Spleen (tissue), 11 donors: ENCODE measurements at regions not wholly inside any gene's neighbourhood (a gene's known extent, or its start where the extent isn't known, plus 50 kb on each side); places are given as distances from the start of the nearest gene placed in this dataset.

ENCODE experiments used
- DNase-seq: peaks from one replicate; pipeline ENCODE4 v3.0.0-alpha.2; 2020
- H3K27ac ChIP-seq, 8 donors: fragments of 200-600 bp; sonication (generic) in 7 of 8; 1 replicate in 4 of 8; 2 replicates in 4 of 8; pipeline versions ENCODE4 v1.5.0 to v1.8.0; 2016 to 2021; ENCODE audit warnings: inconsistent platforms in 4 of 8, mild to moderate bottlenecking in 4 of 8, moderate library complexity in 1 of 8
- H3K27me3 ChIP-seq, 7 donors: fragments of 200-600 bp; sonication (generic) in 6 of 7; replicated peaks in 1 of 7; 1 replicate in 4 of 7; 2 replicates in 3 of 7; pipeline versions ENCODE4 v1.5.0 to v1.8.0; 2016 to 2021; ENCODE audit warnings: inconsistent platforms in 3 of 7, mild to moderate bottlenecking in 1 of 7
- H3K36me3 ChIP-seq, 6 donors: fragments of 200-600 bp; sonication (generic) in 5 of 6; 1 replicate in 4 of 6; 2 replicates in 2 of 6; pipeline versions ENCODE4 v1.5.0 to v1.8.0; 2016 to 2021; ENCODE audit warnings: inconsistent platforms in 2 of 6
- H3K4me1 ChIP-seq, 6 donors: fragments of 200-600 bp; sonication (generic) in 5 of 6; 1 replicate in 3 of 6; 2 replicates in 3 of 6; pipeline versions ENCODE4 v1.5.0 to v1.8.0; 2016 to 2021; ENCODE audit warnings: inconsistent platforms in 3 of 6
- H3K4me3 ChIP-seq, 8 donors: fragments of 200-600 bp; sonication (generic) in 7 of 8; 1 replicate in 4 of 8; 2 replicates in 4 of 8; pipeline versions ENCODE4 v1.5.0 to v1.8.0; 2016 to 2021; ENCODE audit warnings: inconsistent platforms in 4 of 8, mild to moderate bottlenecking in 4 of 8, moderate library complexity in 2 of 8
- H3K9me3 ChIP-seq, 8 donors: fragments of 200-600 bp; sonication (generic) in 7 of 8; 1 replicate in 4 of 8; 2 replicates in 4 of 8; pipeline versions ENCODE4 v1.5.0 to v1.8.0; 2016 to 2021; ENCODE audit warnings: inconsistent platforms in 4 of 8
- CTCF ChIP-seq, 11 experiments: fragments of 200-600 bp in 7 of 11; fragments of 450-650 bp in 4 of 11; sonication (generic) in 4 of 11; IDR thresholded peaks in 8 of 11; conservative IDR thresholded peaks in 3 of 11; 1 replicate in 7 of 11; 2 replicates in 4 of 11; pipeline versions ENCODE4 v1.4.0 to v1.8.0; 2016 to 2021; ENCODE audit warnings: antibody characterized with exemption in 11 of 11, inconsistent platforms in 4 of 11, mild to moderate bottlenecking in 1 of 11
- POLR2A ChIP-seq, 3 donors: fragments of 450-650 bp; IDR thresholded peaks; one replicate each; pipeline ENCODE4 v1.5.1; 2017; ENCODE audit warnings: antibody characterized with exemption in 3 of 3, mild to moderate bottlenecking in 1 of 3
- POLR2AphosphoS5 ChIP-seq, 3 donors: sonication (generic); formaldehyde crosslinking; IDR thresholded peaks; one replicate each; pipeline ENCODE4 v1.5.1; 2017; ENCODE audit warnings: antibody characterized with exemption in 3 of 3
- WGBS, 5 donors: extraction: QIAGEN DNeasy Blood & Tissue Kit in 3 of 5; methylation state at CpG; one replicate each; pipeline versions ENCODE4 v1.1.5 to v1.1.7; 2013 to 2018; 5-methylcytosine and 5-hydroxymethylcytosine counted together
- intact Hi-C: fragments of 100-400 bp; cut with DNase I; formaldehyde crosslinking; loops from one replicate; pipeline ENCODE4 v1.15.0; 2023; ENCODE audit warnings: low total_unique reads
- donor health status: healthy with polysubstance abuse.
- donor health status: DM: no; HTN: no; CAD: no; lungs with moderate emphysema.
- donor health status: DM: no; HTN: no; CAD: no.
- donor health status: Bipolar disorder and iron deficiency.
- donor health status: healthy.
- donor health status: DM: no; HTN: no; CAD: no.
- donor health status: DM: yes; HTN: yes; CAD: no.

- 60 to 70% (median 64%) methylated on average over 13 of the region's 13 CpGs for WGBS, 5 donors
- DNase-seq: peak; percentile 83
- no peaks in the 10 kb centered on the region for H3K36me3 ChIP-seq
- peaks cover 0 to 30% (median 19%) of the 10 kb centered on the region in 8 donors for H3K9me3 ChIP-seq
- no peak for TF ChIP-seq POLR2A (IDR thresholded peaks at IDR 0.05)
- TF ChIP-seq CTCF (IDR thresholded peaks at IDR 0.05 in 8 of 11, conservative IDR thresholded peaks at IDR 0.05 in 3 of 11): no peak
- peak in 2 of 3 donors; percentile 48 to 68 for TF ChIP-seq POLR2AphosphoS5 (IDR thresholded peaks at IDR 0.05)
- peaks cover 0 to 23% (median 6%) of the 10 kb centered on the region in 6 donors for H3K4me1 ChIP-seq
- H3K27ac ChIP-seq: peak overlapping the region; percentile 15 to 77 (median 63)
- no peak overlapping the region for H3K4me3 ChIP-seq
- intact Hi-C loops: no loop called here
- H3K27me3 ChIP-seq: no peaks in the 10 kb centered on the region
These were observed 208.6 kb downstream of the DCDC2C start for GRCh38 chr2:3911882-3912455.

GRCh38 chr2:3913166-3913565, 209.8 kb downstream of the DCDC2C start:
- peak in 1 of 3 donors; percentile 50 for TF ChIP-seq POLR2AphosphoS5 (IDR thresholded peaks at IDR 0.05)
- TF ChIP-seq CTCF (IDR thresholded peaks at IDR 0.05 in 8 of 11, conservative IDR thresholded peaks at IDR 0.05 in 3 of 11): no peak
- WGBS, 5 donors: 49 to 57% (median 50%) methylated on average over 12 of the region's 12 CpGs
- Histone ChIP-seq H3K4me1 (peaks cover 0 to 23% (median 6%) of the 10 kb centered on the region in 6 donors), H3K4me3 (no peak overlapping the region), H3K36me3 (no peaks in the 10 kb centered on the region), H3K9me3 (peaks cover 0 to 20% (median 12%) of the 10 kb centered on the region in 8 donors), H3K27me3 (no peaks in the 10 kb centered on the region), H3K27ac (peak overlapping the region; percentile 15 to 77 (median 63))
- intact Hi-C loops: no loop called here
- no peak for DNase-seq

- Histone ChIP-seq H3K4me1 (peaks cover 0 to 23% (median 6%) of the 10 kb centered on the region in 6 donors), H3K27me3 (no peaks in the 10 kb centered on the region), H3K36me3 (no peaks in the 10 kb centered on the region), H3K9me3 (peaks cover 0 to 10% (median 2%) of the 10 kb centered on the region in 8 donors), H3K4me3 (no peak overlapping the region), H3K27ac (peak overlapping the region in 7 of 8 donors; percentile 13 to 77 (median 66))
- no peak for DNase-seq
- TF ChIP-seq CTCF (IDR thresholded peaks at IDR 0.05 in 8 of 11, conservative IDR thresholded peaks at IDR 0.05 in 3 of 11) (no peak), POLR2A (IDR thresholded peaks at IDR 0.05) (no peak), POLR2AphosphoS5 (IDR thresholded peaks at IDR 0.05) (no peak)
- WGBS, 5 donors: 33 to 43% (median 41%) methylated on average over 3 of the region's 3 CpGs
- intact Hi-C loops: no loop called here
These were observed 210.9 kb downstream of the DCDC2C start for GRCh38 chr2:3914241-3914640.

GRCh38 chr2:3927031-3927430, 223.7 kb downstream of the DCDC2C start:
- TF ChIP-seq POLR2AphosphoS5 (IDR thresholded peaks at IDR 0.05) (no peak), POLR2A (IDR thresholded peaks at IDR 0.05) (no peak), CTCF (IDR thresholded peaks at IDR 0.05 in 8 of 11, conservative IDR thresholded peaks at IDR 0.05 in 3 of 11) (no peak)
- peaks cover 0 to 11% (median 3%) of the 10 kb centered on the region in 8 donors for H3K9me3 ChIP-seq
- H3K27ac ChIP-seq: no peak overlapping the region
- 72 to 87% (median 73%) methylated on average over 5 of the region's 5 CpGs for WGBS, 5 donors
- H3K27me3 ChIP-seq: no peaks in the 10 kb centered on the region
- H3K4me3 ChIP-seq: no peak overlapping the region
- H3K36me3 ChIP-seq: no peaks in the 10 kb centered on the region
- no peak for DNase-seq
- H3K4me1 ChIP-seq: no peaks in the 10 kb centered on the region
- intact Hi-C loops: no loop called here
